ENCODE measurements at regions not wholly inside any gene's neighbourhood (a gene's known extent, or its start where the extent isn't known, plus 50 kb on each side); places are given as distances from the start of the nearest gene placed in this dataset.

GRCh38 chr3:102090721-102091045, 241.4 kb downstream of the NFKBIZ start:
- Histone ChIP-seq H3K9me3 (ENCODE audit: control extremely low read depth in 1 of 3, control insufficient read depth in 2 of 3, insufficient read depth in 1 of 3, low read length in 2 of 3) (peaks cover 0 to 1% (median 0%) of the 10 kb centered on the region in 3 donors), H3K4me2 (replicated peaks; ENCODE audit: low read depth, low read length, poor library complexity, severe bottlenecking) (no peak overlapping the region), H3K27me3 (replicated peaks in 1 of 4; ENCODE audit: control extremely low read depth in 1 of 4, control insufficient read depth in 3 of 4, insufficient read depth in 4 of 4, low read length in 3 of 4) (no peaks in the 10 kb centered on the region), H4K20me1 (ENCODE audit: control insufficient read depth, insufficient read depth, low read length, poor library complexity, severe bottlenecking) (no peaks in the 10 kb centered on the region), H2AFZ (ENCODE audit: insufficient read depth, low read depth, low read length, poor library complexity, severe bottlenecking) (no peak overlapping the region), H3K4me1 (ENCODE audit: control insufficient read depth in 2 of 2, insufficient read depth in 2 of 2, low read length in 2 of 2) (no peaks in the 10 kb centered on the region), H3K9ac (ENCODE audit: low read length) (no peak overlapping the region), H3K79me2 (ENCODE audit: control insufficient read depth, insufficient read depth, low read length) (no peaks in the 10 kb centered on the region), H3K36me3 (replicated peaks in 1 of 2; ENCODE audit: control extremely low read depth in 1 of 2, control insufficient read depth in 1 of 2, extremely low read depth in 1 of 2, insufficient read depth in 2 of 2, low read length in 1 of 2) (no peaks in the 10 kb centered on the region), H3K27ac (ENCODE audit: low read length in 2 of 2) (no peak overlapping the region), H3K4me3 (ENCODE audit: control extremely low read depth in 1 of 5, extremely low read depth in 1 of 5, insufficient read depth in 1 of 5, low read depth in 2 of 5, low read length in 4 of 5) (no peak overlapping the region)
- POLR2A ChIA-PET = no interaction called here
- WGBS (ENCODE audit: insufficient coverage) = no CpG with 5 or more reads among the region's 3 CpGs
- intact Hi-C loops (cut with micrococcal nuclease) = no loop called here
- Mint-ChIP-seq H3K27ac (no peak overlapping the region), H3K9me3 (ENCODE audit: insufficient read depth) (no peaks in the 10 kb centered on the region), H3K4me1 (peaks cover 4% of the 10 kb centered on the region), H3K27me3 (no peaks in the 10 kb centered on the region), H3K4me3 (no peak overlapping the region)
- no peak for TF ChIP-seq CTCF (IDR thresholded peaks at IDR 0.05)
- no peak for TF ChIP-seq EZH2 (IDR thresholded peaks at IDR 0.05; ENCODE audit: borderline replicate concordance, insufficient read depth, low read depth, low read length, poor library complexity, severe bottlenecking)
- DNase-seq (no peak), ATAC-seq (ENCODE audit: low read depth) (no peak)
- CTCF ChIA-PET = no interaction called here

- no CpG with 5 or more reads among the region's 2 CpGs for WGBS (ENCODE audit: insufficient coverage)
- Mint-ChIP-seq H3K27ac (no peak overlapping the region), H3K4me3 (no peak overlapping the region), H3K27me3 (no peaks in the 10 kb centered on the region), H3K9me3 (ENCODE audit: insufficient read depth) (no peaks in the 10 kb centered on the region), H3K4me1 (peaks cover 4% of the 10 kb centered on the region)
- Histone ChIP-seq H3K36me3 (replicated peaks in 1 of 2; ENCODE audit: control extremely low read depth in 1 of 2, control insufficient read depth in 1 of 2, extremely low read depth in 1 of 2, insufficient read depth in 2 of 2, low read length in 1 of 2) (no peaks in the 10 kb centered on the region), H3K9me3 (ENCODE audit: control extremely low read depth in 1 of 3, control insufficient read depth in 2 of 3, insufficient read depth in 1 of 3, low read length in 2 of 3) (peaks cover 0 to 1% (median 0%) of the 10 kb centered on the region in 3 donors), H3K27me3 (replicated peaks in 1 of 4; ENCODE audit: control extremely low read depth in 1 of 4, control insufficient read depth in 3 of 4, insufficient read depth in 4 of 4, low read length in 3 of 4) (no peaks in the 10 kb centered on the region), H2AFZ (ENCODE audit: insufficient read depth, low read depth, low read length, poor library complexity, severe bottlenecking) (no peak overlapping the region), H4K20me1 (ENCODE audit: control insufficient read depth, insufficient read depth, low read length, poor library complexity, severe bottlenecking) (no peaks in the 10 kb centered on the region), H3K27ac (ENCODE audit: low read length in 2 of 2) (no peak overlapping the region), H3K4me1 (ENCODE audit: control insufficient read depth in 2 of 2, insufficient read depth in 2 of 2, low read length in 2 of 2) (no peaks in the 10 kb centered on the region), H3K4me3 (ENCODE audit: control extremely low read depth in 1 of 5, extremely low read depth in 1 of 5, insufficient read depth in 1 of 5, low read depth in 2 of 5, low read length in 4 of 5) (no peak overlapping the region), H3K9ac (ENCODE audit: low read length) (no peak overlapping the region), H3K79me2 (ENCODE audit: control insufficient read depth, insufficient read depth, low read length) (no peaks in the 10 kb centered on the region), H3K4me2 (replicated peaks; ENCODE audit: low read depth, low read length, poor library complexity, severe bottlenecking) (no peak overlapping the region)
- intact Hi-C loops (cut with micrococcal nuclease) = no loop called here
- TF ChIP-seq CTCF (IDR thresholded peaks at IDR 0.05) (no peak), EZH2 (IDR thresholded peaks at IDR 0.05; ENCODE audit: borderline replicate concordance, insufficient read depth, low read depth, low read length, poor library complexity, severe bottlenecking) (no peak)
- ChIA-PET POLR2A (no interaction called here), CTCF (no interaction called here)
- no peak for DNase-seq
- ATAC-seq (ENCODE audit: low read depth) = no peak
These were observed 242.0 kb downstream of the NFKBIZ start for GRCh38 chr3:102091358-102091757.

All from B cell (primary cell).